ENCODE measurements at regions not wholly inside any gene's neighbourhood (a gene's known extent, or its start where the extent isn't known, plus 50 kb on each side); places are given as distances from the start of the nearest gene placed in this dataset.

DNA sequence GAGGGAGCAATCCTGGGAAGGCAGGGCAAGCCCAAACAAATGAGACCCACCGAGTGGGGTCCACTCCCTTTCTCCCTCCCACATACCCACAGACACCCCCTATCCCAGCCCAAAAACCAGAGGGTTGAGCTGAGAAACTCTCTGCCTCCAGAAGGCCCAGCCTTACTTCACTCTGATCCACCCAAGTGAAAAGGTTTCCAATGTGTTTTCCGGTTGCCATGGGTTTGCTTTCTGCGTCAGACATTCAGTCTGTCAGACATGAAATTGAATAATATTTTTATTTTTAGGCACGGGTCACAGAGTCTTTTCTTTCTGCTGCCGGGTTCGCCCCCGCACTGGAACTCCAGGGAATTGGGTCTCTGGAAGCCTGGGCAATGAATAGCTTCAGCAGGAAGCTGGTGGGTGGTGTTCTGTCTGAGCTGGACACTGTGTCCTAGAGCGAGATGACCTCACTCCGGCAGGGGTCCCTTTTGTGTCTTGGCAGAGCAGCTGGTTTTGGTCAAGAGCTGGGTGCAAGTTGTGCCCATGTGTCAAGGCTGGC lies 69.8 kb upstream of the CLMN start:
- in situ Hi-C loops (cut with HindIII; ENCODE audit: low sequenced_read_pairs) = loop anchor here (5.0 kb wide), 1 partner anchor 47 kb away; no protein-coding TSS in a partner anchor

GRCh38 chr14:95388699-95389098 lies 69.0 kb upstream of the CLMN start:
- in situ Hi-C loops (cut with HindIII; ENCODE audit: low sequenced_read_pairs) = loop anchor here (5.0 kb wide), 1 partner anchor 46 kb away; no protein-coding TSS in a partner anchor

DNA sequence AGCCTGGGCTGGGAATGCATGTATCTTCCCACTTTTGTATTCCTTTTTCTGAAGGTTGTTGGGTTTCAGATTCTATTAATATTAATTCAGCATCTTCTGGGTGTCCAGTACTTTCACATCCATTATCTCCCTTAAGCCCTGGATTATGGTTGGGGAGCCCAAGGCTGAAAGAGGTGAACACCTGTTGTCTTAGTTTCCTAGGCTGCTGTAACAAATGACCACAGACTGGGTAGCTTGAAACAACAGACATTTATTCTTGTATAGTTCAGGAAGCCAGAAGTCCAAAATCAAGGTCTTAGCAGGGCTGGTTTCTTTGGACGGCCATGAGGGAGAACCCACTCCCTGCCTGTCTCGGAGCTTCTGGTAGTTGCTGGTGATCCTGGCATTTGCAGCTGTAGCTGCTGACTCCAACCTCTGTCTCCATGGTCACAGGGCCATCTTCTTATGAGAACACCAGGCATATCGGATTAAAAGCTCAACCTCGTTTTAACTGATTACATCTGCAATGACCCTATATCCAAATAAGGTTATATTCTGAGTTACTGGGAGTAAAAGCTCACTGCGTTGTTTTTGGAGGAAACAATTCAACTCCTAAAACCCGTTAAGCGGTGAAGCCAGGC lies 68.2 kb upstream of the CLMN start:
- in situ Hi-C loops (cut with HindIII; ENCODE audit: low sequenced_read_pairs) = loop anchor here (5.0 kb wide), 1 partner anchor 46 kb away; no protein-coding TSS in a partner anchor

DNA sequence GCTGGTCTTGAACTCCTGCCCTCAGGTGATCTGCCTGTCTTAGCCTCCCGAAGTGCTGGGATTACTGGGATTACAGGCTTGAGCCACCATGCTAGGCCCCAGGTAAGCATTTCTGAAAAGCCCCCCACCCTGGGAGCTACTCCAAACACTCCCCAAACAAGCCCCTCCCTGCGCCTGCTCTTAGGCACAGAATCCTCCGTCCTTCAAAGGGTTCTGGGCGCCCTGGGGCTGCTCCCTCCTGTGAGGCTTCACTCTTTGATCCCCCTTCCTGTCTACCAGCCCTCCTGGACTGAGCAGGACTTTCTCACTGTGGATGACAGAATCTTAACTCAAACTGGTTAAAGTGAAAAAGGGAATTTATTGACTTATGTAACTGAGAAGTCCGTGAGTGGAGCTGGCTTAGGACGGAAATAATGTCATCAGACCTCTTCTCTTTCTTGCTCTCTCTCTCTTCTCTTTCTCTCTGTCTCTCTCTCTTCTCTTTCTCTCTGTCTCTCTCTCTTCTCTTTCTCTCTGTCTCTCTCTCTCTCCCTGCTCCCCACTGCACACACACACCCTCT lies 66.9 kb upstream of the CLMN start:
- in situ Hi-C loops (cut with HindIII; ENCODE audit: low sequenced_read_pairs) = loop anchor here (5.0 kb wide), 1 partner anchor 44 kb away; no protein-coding TSS in a partner anchor

DNA sequence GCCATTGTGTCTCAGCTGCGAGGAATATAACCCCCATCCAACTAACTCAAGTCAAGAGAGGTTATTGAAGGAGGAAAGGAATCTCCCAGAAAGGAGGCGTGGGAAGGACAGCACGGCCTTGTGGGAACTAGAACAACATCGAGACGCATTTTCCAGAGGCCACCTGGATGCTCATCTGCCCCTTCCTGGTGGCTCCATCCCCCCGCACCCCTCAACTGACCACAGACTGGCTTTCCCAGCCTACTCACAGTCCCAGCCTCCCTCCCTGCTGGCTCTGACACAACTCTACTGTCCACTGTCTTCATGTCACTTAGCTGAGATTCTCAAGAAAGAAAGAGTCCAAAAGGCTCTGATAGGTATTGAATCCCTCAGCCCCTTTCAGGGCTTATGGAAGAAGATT lies 66.0 kb upstream of the CLMN start:
- in situ Hi-C loops (cut with HindIII; ENCODE audit: low sequenced_read_pairs) = loop anchor here (5.0 kb wide), 1 partner anchor 43 kb away; no protein-coding TSS in a partner anchor

GRCh38 chr14:95382747-95383146 lies 63.0 kb upstream of the CLMN start:
- in situ Hi-C loops (cut with HindIII; ENCODE audit: low sequenced_read_pairs) = no loop called here

DNA sequence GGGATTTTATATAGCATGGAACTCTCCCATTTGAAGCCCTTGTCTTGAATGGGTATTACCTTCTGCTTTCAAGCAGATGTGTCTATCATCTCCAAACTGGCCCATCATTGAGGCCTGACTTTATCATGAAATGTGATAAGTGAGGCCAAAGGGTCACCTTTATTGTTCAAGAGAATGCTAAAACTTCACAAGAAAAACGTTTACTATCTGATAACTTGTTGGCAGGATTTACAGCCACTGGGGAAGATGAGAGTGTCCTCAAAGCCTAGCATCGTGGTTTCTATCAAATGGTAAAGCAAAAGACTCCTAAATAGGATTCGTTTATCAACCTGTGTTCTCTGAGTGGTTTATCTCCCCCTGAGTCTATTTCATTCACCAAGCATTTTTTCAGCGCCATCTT lies 62.0 kb upstream of the CLMN start:
- in situ Hi-C loops (cut with HindIII; ENCODE audit: low sequenced_read_pairs) = no loop called here

- in situ Hi-C loops (cut with HindIII; ENCODE audit: low sequenced_read_pairs) = no loop called here
Observed at GRCh38 chr14:95380350-95381042, 60.8 kb upstream of the CLMN start.

- in situ Hi-C loops (cut with HindIII; ENCODE audit: low sequenced_read_pairs) = no loop called here
Observed at GRCh38 chr14:95379634-95380033, 59.9 kb upstream of the CLMN start.

DNA sequence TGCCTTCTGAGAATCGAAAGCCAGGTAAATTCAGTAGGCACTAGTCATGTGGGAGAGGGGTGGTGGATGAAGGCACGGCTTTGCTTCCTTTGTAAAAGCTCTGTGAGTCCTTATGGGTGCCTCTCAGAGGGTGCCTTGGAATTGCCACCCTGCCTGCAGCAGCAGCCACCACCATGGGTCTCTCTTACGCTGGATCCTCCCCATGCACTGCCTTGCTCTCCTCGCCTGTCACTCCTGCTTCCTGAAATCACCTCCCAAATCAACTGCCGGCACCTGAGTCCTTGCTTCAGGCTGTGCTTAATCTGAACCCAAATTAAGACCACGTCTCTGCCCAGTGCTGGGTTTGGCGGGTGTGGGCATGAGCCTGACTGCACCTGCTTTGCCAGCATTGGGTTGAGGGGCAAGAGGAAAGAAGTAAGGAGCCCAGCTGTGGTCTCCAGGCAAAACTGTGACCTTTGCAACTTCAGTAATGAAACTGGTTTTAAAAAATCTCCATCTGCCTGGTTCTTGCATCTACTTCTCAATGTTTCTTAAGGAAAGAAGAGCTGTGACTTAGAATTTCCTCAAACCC lies 55.9 kb upstream of the CLMN start:
- in situ Hi-C loops (cut with HindIII; ENCODE audit: low sequenced_read_pairs) = no loop called here

DNA sequence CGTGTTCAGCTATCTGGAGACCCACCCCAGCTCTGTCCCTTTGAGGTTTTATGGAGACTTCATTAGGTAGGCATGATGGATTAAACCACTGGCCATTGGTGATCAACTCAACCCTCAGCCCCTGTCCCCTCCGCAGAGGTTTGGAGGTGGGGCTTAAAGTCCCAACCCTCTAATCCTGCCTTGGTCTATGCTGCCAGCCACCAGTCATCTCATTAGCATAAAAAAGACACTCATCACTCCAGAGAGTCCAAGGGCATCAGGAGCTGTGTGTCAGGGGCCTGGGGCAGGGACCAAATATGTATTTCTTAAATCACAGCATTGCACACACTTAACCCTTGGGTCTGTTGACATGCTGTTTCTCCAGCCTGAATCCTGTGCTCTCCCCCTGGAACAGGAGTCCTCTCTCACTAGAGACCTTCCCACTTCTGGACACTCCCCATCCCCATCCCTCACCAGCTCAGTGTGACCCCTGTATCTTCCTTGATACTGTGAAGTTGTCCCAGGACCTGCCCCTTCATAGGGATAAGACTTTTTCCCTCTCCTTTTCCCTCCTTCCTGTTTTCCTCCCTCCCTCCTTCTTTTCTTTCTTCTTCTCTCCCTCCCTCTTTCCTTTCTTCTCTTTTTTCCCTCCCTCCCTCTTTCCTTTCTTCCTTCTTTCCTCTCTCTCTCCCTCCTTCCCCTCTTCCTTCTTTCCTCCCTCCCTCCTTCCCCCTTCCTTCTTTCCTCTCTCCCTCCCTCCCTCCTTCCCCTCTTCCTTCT lies 54.7 kb upstream of the CLMN start:
- in situ Hi-C loops (cut with HindIII; ENCODE audit: low sequenced_read_pairs) = no loop called here

DNA sequence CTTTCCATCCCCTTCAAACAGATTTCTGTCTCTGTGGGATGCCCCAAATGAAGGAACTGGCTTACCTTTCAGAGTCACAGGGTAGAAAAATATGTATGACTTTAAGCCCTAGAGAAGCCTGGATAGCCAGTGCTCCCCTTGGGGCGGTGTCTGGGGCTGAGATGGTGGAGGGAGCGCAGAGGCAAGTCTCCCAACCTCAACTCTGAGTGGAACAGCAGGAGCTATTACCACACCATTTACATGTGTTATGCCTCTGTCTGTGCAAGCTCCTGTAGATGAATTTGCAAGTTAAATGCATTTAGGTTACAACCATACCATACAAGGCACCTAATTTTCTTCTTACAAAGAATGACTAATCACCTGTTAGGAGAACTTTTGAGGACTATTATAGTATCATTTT lies 50.4 kb upstream of the CLMN start:
- in situ Hi-C loops (cut with HindIII; ENCODE audit: low sequenced_read_pairs) = no loop called here

Measured in endothelial cell of hepatic sinusoid (primary cell).